Esophagus squamous epithelium (tissue), 5 donors: ENCODE measurements at regions not wholly inside any gene's neighbourhood (a gene's known extent, or its start where the extent isn't known, plus 50 kb on each side); places are given as distances from the start of the nearest gene placed in this dataset.
"Not testable (repeated sequence)": the region's sequence is repeated elsewhere in the genome, so short reads cannot be mapped to it uniquely, and the experiment has no call there.

Source experiments
- DNase-seq: peaks from one replicate; lab custom pipeline; 2025; lab: John Stamatoyannopoulos, UW
- H3K27ac ChIP-seq, 4 donors: fragments of 200-600 bp; sonication (generic); one replicate each; pipeline ENCODE4 v1.5.1; 2016 to 2019; ENCODE audit warnings: mild to moderate bottlenecking in 1 of 4
- H3K27me3 ChIP-seq, 4 donors: fragments of 200-600 bp; sonication (generic); 1 replicate in 3 of 4; 2 replicates in 1 of 4; pipeline versions ENCODE4 v1.5.1 to v1.6.0; 2017 to 2021; ENCODE audit warnings: antibody characterized with exemption in 1 of 4
- H3K36me3 ChIP-seq, 3 donors: fragments of 200-600 bp; sonication (generic); one replicate each; pipeline ENCODE4 v1.5.1; 2016 to 2019
- H3K4me1 ChIP-seq, 3 donors: fragments of 200-600 bp; sonication (generic); one replicate each; pipeline ENCODE4 v1.5.1; 2017 to 2019
- H3K4me3 ChIP-seq, 4 donors: fragments of 200-600 bp; sonication (generic); 1 replicate in 3 of 4; 2 replicates in 1 of 4; pipeline ENCODE4 v1.5.1; 2016 to 2019; ENCODE audit warnings: mild to moderate bottlenecking in 2 of 4, moderate library complexity in 1 of 4
- H3K9me3 ChIP-seq, 3 donors: fragments of 200-600 bp; sonication (generic); one replicate each; pipeline ENCODE4 v1.5.1; 2016 to 2019
- WGBS, 2 donors: methylation state at CpG; one replicate each; pipeline ENCODE4 v1.1.5; 2018; 5-methylcytosine and 5-hydroxymethylcytosine counted together
- intact Hi-C: fragments of 100-400 bp; cut with DNase I; formaldehyde crosslinking; loops from one replicate; pipeline ENCODE4 v1.15.0; 2022
- donor health status: DM: yes; HTN: yes; CAD: no.

DNA sequence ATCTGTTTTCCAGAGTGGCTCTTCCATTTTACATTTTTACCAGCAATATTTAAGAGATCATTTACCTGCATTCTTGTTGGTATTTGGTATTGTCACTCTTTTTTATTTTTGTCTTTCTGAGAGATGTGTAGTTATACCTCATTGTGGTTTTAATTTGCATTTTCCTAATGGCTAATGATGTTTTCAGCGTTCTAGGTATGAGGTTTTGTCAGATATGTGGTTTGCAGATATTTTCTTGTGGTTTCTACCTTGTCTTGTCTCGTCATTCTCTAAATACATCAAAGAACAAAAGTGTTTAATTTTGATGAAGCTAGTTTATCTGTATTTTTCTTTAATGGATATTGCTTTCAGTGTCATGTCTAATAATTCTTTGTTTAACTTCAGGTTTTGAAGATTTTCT is 110.9 kb upstream of the PLGLB1 start:
- intact Hi-C loops, H3K4me3 ChIP-seq, H3K36me3 ChIP-seq, H3K27me3 ChIP-seq, H3K27ac ChIP-seq, H3K4me1 ChIP-seq, H3K9me3 ChIP-seq, DNase-seq: not testable (repeated sequence)
- 56 to 82% methylated on average over 1 of the region's 2 CpGs for WGBS, 2 donors

DNA sequence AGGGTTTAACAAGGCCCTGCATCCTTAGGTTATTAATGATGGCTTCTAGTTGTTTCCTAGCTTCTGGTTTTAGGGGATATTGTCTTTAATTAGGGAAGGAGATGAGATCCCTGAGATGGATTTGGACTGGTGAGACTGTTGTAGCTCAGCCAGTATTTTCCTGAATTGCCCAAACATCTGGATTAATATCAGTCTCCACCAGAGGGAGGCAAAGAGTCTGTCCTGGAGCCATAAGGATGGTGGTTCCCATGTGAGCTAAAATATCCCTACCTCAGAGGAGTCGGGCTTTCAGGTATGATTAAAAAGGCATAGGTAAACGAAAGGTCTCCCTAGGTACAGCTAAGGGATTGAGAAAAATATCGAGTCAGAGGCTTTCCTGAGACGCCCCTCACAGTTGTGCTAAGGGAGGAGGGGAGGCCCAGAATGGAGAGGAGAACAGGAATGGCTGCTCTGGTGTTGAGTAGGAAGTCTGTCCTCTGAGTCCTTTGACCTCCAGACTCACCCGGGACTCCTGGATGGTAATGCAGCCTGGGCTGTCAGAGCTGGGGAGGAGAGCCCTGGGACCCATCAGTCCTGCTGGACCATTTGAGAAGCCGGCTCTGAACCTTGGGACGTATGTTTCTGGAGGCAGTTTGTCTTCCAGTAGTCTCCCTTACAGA is 130.3 kb upstream of the PLGLB1 start:
- no CpG with 5 or more reads among the region's 7 CpGs for WGBS, 2 donors
- H3K9me3 ChIP-seq, H3K27me3 ChIP-seq, H3K4me1 ChIP-seq, H3K36me3 ChIP-seq, H3K4me3 ChIP-seq, intact Hi-C loops, H3K27ac ChIP-seq, DNase-seq: not testable (repeated sequence)

DNA sequence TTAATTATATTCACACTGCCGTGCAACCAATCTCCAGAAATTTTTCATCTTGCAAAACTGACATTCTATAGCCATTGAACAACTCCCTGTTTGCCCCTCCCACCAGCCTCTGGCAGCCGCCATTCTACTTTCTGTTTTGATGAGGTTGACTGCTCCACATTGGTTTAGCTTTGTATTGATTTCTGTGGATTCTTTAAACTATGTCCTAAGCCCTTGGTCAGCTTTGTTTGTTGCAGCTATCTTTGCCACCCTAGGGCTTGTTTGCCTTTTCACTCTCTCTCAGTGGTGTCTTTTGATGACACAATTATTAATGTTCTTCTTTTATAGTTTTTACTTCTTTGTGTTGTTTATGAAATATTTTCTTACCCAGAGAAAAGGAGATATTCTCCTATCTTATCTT is 152.8 kb upstream of the PLGLB1 start:
- H3K36me3 ChIP-seq, DNase-seq, H3K27me3 ChIP-seq, H3K4me1 ChIP-seq, H3K4me3 ChIP-seq, intact Hi-C loops, H3K27ac ChIP-seq, H3K9me3 ChIP-seq: not testable (repeated sequence)
- 69 to 80% methylated on average over 1 to 2 of the region's 2 CpGs for WGBS, 2 donors

DNA sequence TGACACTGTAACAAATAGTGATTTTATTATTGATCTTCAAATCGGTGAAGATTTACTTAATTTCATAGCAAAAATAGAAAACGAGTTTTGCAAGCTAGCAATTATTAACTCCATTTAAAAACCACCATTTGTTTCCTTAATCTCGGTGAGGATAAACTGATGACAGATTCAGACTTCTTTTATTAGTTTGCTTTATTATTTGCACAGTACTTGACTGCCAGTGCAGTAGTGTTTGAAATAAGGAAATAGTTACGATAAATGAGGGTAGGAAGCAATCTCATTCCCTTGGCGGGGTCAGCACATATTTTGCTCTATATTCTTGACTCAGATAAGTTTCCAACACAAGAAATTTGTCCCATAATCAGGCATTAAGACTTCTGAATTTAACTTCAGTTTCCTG is 161.7 kb upstream of the PLGLB1 start:
- DNase-seq, H3K27ac ChIP-seq: not testable (repeated sequence)

DNA sequence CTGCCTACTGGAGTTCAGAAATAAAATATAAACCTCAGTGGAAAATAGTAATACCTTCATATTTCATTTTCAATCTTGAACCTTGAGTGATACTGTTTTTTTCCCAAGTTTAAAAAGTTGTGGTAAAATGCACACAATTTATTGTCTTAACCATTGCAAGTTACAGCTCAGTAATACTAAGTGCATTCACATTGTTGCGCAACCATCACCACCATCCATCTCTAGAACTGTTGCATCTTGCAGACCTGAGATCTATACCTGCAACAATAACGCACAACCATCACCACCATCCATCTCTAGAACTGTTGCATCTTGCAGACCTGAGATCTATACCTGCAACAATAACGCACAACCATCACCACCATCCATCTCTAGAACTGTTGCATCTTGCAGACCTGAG is 162.6 kb upstream of the PLGLB1 start:
- H3K36me3 ChIP-seq, H3K27ac ChIP-seq, H3K27me3 ChIP-seq, H3K4me1 ChIP-seq, DNase-seq, H3K9me3 ChIP-seq, intact Hi-C loops, H3K4me3 ChIP-seq: not testable (repeated sequence)
- WGBS, 2 donors: 93% methylated on average over 2 of the region's 3 CpGs; no CpG with 5 or more reads in 1 of the 2 donors

More for the DNA sequence above, 161.7 kb upstream of the PLGLB1 start:
- H3K4me1 ChIP-seq, intact Hi-C loops, H3K4me3 ChIP-seq, H3K9me3 ChIP-seq, H3K27me3 ChIP-seq, H3K36me3 ChIP-seq: not testable (repeated sequence)
- WGBS, 2 donors: 0% methylated on average over 1 of the region's 5 CpGs; no CpG with 5 or more reads in 1 of the 2 donors

DNA sequence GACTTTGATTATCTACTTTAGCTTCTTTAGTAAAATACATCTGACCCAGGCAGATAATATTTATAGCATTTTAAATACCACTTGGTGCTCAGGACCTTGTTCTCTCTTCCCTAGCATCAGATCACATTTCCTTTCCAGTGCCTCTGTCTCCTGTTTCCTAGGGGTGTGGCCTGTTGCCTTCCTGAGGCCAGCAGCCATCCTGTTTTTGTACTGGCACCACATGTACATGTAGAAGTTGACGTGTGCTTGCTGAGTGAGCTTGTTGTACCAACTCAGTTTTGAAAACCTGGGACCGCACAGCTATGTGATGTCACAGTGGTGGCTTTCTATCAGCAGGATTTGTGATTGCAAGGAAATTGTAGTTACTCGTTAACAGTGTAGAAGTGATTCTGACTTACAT is 167.6 kb upstream of the PLGLB1 start:
- no CpG with 5 or more reads among the region's 3 CpGs for WGBS, 2 donors
- H3K4me1 ChIP-seq, intact Hi-C loops, H3K9me3 ChIP-seq, DNase-seq, H3K4me3 ChIP-seq, H3K27ac ChIP-seq, H3K36me3 ChIP-seq, H3K27me3 ChIP-seq: not testable (repeated sequence)

DNA sequence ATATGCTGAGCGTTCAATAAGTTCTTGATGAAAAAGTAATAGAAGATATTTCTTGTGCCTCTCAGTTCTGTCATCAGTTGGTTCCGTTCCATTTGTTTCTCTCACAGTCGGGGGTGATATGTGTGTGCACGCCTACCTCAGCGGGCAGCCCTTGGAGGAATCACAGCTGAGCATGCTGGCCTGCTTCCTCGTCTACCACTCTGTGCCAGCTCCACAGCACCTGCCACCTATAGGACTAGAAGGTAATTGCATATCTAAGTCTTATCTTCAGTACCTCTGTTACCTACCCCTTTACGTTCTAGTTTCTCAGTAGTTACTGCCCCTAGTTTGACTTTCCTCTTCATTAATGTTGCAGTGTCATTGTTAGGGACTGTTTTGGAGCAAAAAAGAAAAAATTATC is 171.7 kb upstream of the PLGLB1 start:
- H3K4me3 ChIP-seq, H3K36me3 ChIP-seq, H3K27me3 ChIP-seq, H3K27ac ChIP-seq, intact Hi-C loops, H3K9me3 ChIP-seq, H3K4me1 ChIP-seq, DNase-seq: not testable (repeated sequence)
- WGBS, 2 donors: 22 to 60% methylated on average over 1 of the region's 7 CpGs

DNA sequence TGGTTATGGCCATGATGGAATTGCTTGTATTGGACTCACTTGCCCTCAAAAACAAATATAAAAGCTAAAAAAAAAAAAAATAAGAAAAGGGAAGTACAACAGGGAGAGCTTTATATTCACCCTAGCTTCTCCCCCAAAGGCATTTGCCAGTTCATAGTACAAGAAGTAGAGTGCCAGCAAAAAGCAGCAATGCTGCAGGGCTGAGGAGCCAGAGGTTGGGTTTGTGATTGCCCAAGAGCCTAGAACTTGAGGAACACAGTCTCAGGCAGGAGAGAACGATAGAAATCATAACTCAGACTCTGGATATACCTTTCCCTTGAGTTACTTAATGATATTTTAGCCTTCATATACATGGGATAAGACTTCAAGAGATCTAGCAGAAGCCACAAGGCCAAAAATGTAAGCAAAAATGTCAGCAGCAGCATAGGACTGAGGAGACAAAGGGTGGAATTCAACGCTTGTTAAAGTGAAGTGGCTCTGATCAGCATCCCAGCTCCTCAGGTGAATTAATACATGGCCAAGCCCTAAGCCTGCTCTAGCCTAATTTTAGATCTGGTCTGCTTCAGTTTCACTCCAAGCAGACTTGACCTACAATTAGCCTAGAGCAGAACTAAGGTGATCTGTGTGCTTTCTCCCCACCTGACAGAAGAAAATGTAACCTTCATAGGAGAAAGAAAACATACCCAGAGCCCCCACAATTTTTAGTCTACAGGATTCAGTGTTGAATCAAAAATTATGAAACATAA is 172.8 kb upstream of the PLGLB1 start:
- H3K27ac ChIP-seq, H3K27me3 ChIP-seq, H3K4me1 ChIP-seq, H3K9me3 ChIP-seq, DNase-seq, intact Hi-C loops, H3K36me3 ChIP-seq, H3K4me3 ChIP-seq: not testable (repeated sequence)
- WGBS, 2 donors: 67 to 71% methylated on average over 1 of the region's 2 CpGs

DNA sequence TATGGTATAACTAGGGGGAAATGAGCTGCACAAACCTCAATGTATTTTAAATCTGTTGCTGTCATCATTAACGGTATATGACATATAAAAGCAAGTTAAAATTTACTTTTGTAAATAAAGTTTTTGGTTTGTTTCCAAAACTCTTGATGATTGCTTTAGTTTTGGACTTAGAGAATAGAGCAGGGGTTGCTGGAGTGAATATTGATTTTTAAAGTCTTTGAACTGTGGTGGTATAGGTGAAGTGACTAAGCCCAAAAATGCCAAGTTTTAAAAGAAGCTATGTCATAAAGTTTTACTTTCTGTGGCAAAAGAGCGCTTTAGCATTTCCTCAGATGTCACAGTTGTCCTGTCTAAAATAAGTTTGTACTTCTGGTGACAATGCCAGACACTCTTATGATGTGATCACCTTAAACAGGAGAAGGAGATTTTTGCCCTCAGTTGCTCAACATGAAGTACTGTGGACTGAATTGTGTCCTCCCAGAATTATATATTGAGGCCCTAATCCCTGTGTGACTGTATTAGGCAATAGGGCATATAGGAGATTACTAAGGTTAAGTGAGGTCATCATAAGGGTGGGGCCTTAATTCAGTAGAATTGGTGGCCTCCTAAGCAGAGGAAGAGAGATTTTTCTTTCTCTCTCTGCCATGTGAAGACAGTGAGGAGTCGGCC is 175.2 kb upstream of the PLGLB1 start:
- 80 to 83% methylated on average over 1 of the region's 3 CpGs for WGBS, 2 donors
- H3K27me3 ChIP-seq, H3K4me3 ChIP-seq: not testable (repeated sequence)

DNA sequence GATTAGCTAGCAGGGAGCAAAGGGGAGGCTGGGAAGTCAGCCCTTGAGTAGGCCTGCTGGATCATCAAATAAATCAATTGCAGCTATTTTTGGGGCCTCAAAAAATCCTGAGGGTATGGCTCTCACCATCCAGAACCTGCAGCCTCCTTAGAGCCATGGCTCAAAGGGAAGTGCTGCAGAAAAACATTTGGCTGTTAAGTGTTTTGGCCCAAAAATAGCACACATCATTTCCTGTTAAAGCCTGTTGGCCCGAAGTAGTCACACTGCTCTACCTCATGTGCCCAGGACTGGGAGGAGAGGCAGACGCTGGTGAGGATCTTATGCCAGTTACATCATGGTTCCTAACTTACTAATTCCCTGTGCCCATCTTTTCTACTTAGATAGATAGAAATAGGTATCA is 176.8 kb upstream of the PLGLB1 start:
- DNase-seq, H3K36me3 ChIP-seq, H3K27me3 ChIP-seq, H3K9me3 ChIP-seq, H3K4me1 ChIP-seq, H3K4me3 ChIP-seq, intact Hi-C loops, H3K27ac ChIP-seq: not testable (repeated sequence)
- WGBS, 2 donors: 50 to 69% methylated on average over 2 of the region's 2 CpGs

More for the DNA sequence above, 175.2 kb upstream of the PLGLB1 start:
- DNase-seq, H3K4me1 ChIP-seq, intact Hi-C loops, H3K9me3 ChIP-seq, H3K36me3 ChIP-seq, H3K27ac ChIP-seq: not testable (repeated sequence)

DNA sequence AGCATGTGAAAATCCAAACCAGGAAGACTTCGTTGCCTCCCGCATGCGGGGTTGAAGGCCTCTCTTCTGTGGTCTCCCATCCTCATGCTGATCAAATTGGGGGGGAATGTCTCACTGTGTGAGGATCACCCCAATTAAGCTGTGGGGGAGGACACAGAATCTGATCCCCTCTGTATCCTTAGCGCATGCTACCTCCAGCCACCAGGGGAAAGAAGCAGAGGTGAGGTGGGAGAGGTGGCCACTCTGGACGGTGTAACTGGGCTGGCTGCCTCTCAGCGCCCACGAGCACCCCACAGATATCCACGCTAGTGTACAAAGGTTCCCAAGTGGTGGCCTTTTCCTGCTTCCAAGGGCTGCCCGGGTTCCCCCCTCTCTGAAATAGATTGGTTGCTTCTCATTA is 177.6 kb upstream of the PLGLB1 start:
- H3K9me3 ChIP-seq, H3K27ac ChIP-seq, H3K27me3 ChIP-seq, H3K36me3 ChIP-seq, DNase-seq, H3K4me3 ChIP-seq, H3K4me1 ChIP-seq, intact Hi-C loops: not testable (repeated sequence)
- 84% methylated on average over 3 of the region's 9 CpGs; no CpG with 5 or more reads in 1 of the 2 donors for WGBS, 2 donors

DNA sequence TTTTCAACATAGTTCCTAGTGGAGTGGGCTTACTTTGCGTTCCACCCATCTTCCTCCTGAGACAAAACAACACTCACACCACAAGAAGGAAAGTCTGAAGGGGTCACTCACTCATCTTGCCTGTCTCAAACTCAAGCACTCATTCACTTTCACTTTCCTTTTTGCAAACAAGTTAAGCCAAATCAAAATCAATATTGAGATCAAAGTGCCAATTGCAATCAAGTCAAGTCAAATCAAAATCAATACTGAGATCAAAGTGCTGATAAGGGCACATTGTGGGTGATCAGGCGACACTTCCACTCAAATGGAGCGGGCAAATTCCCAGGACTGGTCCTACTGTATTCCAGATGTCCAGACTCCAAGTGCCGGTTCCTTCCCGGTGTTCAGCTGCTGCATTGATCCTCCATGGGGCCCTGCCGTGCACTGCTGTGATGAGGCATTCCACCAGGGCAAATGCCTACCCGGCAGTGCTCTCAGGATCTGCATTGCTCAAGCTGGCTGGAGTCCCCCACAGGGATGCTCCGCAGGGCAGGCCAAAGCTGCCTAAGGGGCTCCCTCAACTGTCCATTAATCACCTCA is 183.0 kb upstream of the PLGLB1 start:
- H3K9me3 ChIP-seq, H3K27ac ChIP-seq, DNase-seq, H3K27me3 ChIP-seq, H3K4me1 ChIP-seq, H3K4me3 ChIP-seq, intact Hi-C loops, H3K36me3 ChIP-seq: not testable (repeated sequence)
- WGBS, 2 donors: 70% methylated on average over 2 of the region's 8 CpGs; no CpG with 5 or more reads in 1 of the 2 donors

DNA sequence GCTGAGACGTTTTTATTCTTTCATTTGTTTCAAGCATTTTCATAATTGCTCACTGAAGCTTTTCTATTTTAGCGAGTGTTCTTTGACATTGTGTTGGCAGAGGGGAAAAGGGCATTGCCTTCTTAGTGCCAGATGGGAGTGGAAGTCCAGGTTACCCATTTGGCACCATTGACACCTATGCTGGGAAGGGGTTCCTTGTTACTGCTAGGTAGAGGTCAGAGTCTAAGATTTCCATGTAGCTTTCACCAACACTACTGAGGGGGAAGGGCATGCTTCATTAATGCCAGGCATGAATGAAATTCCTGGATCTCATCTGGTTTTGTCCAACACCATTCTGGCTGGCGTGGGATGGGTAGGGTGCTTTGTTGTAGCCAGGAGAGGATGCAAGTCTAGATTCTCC is 191.3 kb upstream of the PLGLB1 start:
- intact Hi-C loops, H3K36me3 ChIP-seq, H3K27me3 ChIP-seq, DNase-seq, H3K27ac ChIP-seq, H3K9me3 ChIP-seq, H3K4me1 ChIP-seq, H3K4me3 ChIP-seq: not testable (repeated sequence)
- WGBS, 2 donors: no CpG with 5 or more reads among the region's 3 CpGs
